ENCODE measurements at regions not wholly inside any gene's neighbourhood (a gene's known extent, or its start where the extent isn't known, plus 50 kb on each side); places are given as distances from the start of the nearest gene placed in this dataset.
"Not testable (repeated sequence)": the region's sequence is repeated elsewhere in the genome, so short reads cannot be mapped to it uniquely, and the experiment has no call there.

DNA sequence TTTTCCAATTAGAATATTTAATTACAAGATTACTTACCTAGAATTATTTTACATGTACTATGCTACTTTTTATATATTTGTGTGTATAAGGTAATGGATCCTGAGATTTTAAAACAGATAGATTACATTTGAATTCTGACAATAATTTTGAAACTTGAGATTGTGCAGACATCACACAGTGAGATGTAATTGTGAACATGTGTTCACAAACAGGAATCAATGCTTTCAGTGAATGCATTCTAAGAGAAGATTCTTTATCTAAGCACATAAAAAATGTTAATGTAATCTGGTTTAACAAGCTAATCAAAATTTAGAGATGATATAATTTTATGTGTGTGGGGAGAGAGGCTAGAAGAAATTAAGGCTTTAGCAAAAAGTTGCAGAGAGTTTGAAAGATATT lies 1925.5 kb downstream of the ARAP2 start:
- no peak for DNase-seq (ENCODE audit: low read depth)

DNA sequence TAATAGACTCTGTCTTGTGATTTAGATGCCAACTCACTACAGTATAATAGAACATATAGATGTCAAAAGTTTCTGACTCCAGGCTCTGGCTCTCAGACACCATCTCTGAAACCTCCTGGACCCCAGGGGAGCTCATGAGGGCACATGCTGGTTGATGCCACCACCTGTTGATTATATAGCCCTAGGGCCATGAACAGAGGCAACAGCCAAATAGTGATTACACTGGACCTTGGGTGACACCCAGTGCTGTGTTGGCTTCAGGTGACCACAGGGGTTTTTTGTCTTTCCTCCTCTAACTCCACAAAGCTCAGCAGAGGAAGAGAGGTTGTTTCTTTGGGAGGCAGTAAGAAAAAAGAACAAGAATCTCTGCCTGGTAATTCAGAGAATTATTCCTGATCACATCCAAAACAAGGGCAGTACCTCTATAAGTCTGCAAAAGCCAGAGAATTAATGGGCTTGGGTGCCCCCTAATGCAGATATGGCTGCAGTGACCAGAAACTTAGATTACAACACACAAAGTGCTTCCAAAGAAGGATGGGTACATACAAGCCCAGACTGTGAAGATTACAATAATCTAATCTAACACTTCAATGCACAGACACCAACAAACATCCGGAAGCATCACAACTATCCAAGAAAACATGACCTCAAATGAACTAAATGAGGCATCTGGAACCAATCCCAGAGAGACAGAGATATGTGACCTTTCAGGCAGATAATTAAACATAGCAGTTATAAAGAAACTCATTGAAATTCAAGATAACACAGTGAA lies 1920.6 kb downstream of the ARAP2 start:
- DNase-seq (ENCODE audit: low read depth), result no peak

DNA sequence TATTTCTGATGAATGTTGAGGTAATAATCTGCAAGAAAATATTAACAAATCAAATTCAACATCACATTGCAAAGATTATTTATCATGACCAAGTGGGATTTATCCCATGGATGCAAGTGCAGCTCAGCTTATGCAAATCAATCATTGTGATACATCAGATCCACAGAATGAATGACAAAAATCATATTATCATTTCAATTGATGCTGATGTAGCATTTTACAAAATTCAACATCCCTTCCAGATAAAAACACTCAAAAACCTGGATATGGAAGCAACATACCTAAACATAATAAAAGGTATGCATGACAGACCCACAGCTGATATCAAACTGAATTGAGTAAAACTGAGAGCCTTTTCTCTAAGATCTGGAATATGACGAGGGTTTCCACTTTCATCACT lies 1915.4 kb downstream of the ARAP2 start:
- no peak for DNase-seq (ENCODE audit: low read depth)

DNA sequence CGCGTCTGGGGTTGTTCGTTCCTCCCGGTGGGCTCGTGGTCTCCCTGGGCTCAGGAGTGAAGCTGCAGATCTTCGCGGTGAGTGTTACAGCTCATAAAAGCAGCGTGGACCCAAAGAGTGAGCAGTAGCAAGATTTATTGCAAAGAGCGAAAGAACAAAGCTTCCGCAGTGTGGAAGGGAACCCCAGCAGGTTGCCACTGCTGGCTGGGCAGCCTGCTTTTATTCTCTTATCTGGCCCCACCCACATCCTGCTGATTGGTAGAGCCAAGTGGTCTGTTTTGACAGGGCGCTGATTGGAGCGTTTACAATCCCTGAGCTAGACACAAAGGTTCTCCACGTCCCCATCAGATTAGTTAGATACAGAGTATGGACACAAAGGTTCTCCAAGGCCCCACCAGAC lies 1909.2 kb downstream of the ARAP2 start:
- not testable (repeated sequence) for DNase-seq (ENCODE audit: low read depth)

DNA sequence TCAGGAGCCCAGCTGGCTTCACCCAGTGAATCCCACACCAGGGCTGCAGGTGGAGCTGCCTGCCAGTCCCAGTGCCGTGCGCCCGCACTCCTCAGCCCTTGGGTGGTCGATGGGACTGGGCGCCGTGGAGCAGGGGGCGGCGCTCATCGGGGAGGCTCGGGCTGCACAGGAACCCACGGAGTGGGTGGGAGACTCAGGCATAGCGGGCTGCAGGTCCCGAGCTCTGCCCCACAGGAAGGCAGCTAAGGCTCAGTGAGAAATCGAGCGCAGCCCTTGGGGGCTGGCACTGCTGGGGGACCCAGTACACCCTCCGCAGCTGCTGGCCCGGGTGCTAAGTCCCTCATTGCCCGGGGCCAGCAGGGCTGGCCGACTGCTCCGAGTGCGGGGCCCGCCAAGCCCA lies 1908.8 kb downstream of the ARAP2 start:
- not testable (repeated sequence) for DNase-seq (ENCODE audit: low read depth)

DNA sequence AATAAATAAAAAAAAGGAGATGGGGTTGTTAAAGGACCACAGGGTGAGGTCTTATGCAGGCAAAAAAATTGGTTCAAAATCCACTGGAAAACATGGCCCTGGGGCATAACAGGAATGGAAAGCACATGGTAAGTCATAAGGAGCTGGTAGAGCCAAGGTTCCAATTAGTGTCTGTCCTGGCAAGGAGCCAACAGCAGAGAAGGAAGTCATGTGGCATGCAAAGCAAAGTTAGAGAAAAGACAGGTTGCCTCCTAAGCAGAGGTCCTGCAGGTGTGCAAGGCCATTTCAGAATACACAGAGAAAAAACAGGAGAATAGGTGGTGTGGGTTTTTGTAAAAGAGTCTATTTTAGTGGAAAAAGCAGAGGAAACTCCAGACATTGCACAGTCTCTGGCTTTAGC lies 1881.7 kb downstream of the ARAP2 start:
- no peak for DNase-seq (ENCODE audit: low read depth)

DNA sequence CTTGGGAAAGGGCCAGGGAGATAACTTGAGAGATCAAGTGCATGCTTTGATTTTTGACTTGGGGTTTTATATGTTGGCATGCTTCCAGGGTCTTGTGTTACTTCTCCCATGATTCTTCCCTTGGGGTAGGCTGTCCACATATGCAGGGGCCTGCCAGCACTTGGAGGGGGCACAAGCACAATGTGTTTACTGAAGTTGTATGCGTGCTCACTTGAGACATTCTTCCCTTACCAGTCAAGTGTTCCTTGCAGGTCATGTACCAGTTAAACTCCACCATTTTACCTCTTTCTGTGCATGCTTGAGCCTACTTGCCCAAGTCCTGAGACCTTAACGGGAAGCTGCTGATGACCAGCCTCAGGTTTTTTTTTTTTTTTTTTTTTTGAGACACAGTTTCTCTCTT lies 1880.5 kb downstream of the ARAP2 start:
- DNase-seq (ENCODE audit: low read depth), result no peak

DNA sequence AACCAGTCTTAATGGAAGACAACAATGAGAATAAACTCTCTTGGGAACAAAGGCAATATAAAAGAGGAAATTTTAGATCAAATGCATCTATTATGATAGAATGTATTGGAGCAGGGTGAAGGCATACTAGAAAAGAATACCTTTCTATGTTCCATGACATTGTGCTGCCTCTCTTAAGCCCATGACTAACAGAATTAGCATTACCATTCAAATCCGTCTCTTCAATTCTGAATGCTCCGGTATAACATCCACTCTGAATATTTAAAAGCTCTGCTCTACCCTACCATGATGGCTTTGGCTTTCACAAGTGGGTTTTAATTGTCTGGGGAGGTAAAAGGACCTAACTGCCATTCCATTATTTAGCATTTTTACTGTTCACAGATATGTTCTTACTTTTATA lies 1878.4 kb downstream of the ARAP2 start:
- no peak for DNase-seq (ENCODE audit: low read depth)

DNA sequence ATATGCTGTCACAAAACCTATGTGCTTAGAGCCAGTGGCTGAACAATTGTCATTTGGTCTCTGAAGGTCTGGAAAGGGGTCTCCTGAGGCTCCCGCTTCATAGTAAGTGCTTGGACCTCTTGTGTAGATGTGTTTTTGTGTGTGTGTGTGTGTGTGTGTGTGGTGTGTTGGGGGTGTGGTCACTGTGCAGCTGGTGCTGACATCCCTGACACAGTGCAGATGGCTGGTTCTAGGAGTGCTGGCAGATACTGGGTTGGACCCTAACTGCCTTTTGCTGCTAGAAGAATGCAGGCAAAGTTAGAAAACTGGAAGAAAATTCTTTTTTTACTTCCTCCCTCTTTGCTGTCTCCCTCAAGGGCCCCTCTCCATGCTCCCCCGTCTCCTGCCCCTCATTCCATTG lies 1872.6 kb downstream of the ARAP2 start:
- DNase-seq (ENCODE audit: low read depth), result no peak

DNA sequence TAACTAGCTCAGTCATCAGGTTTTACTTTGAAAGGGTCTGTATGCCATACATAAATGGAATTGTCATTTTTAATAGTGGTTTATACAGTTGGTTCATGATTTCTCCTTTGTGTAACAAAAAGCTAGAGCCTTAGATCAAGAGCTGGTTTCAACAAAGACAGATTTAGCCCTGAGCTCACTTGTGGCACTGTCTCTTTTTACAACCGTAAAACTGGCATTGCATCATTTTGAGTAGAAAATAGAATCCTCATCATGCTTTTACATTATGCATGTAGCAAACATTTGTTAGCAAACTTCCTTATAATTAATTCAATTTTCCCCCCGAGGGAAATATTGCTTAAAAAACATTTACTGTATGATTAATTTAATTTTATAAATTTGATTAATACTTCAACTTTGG lies 1871.5 kb downstream of the ARAP2 start:
- no peak for DNase-seq (ENCODE audit: low read depth)

DNA sequence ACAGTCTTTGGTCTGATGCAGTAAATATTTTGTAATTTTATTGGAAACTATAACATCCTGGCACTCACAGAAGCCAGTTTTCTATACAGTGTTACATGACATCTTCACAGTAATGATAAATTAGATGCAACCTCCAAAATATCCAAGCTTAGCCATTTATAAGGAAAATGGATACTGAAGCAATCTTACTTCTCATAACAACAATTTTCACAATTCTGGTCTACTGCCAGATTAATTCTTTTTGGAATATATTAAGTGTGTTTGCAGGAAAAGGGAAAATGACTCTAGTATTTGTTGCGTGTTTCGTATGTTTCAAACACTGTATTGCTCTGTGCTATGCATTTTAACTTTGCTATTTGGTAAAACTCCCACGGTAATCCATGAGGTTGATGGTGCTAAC lies 1870.9 kb downstream of the ARAP2 start:
- DNase-seq (ENCODE audit: low read depth), result no peak

DNA sequence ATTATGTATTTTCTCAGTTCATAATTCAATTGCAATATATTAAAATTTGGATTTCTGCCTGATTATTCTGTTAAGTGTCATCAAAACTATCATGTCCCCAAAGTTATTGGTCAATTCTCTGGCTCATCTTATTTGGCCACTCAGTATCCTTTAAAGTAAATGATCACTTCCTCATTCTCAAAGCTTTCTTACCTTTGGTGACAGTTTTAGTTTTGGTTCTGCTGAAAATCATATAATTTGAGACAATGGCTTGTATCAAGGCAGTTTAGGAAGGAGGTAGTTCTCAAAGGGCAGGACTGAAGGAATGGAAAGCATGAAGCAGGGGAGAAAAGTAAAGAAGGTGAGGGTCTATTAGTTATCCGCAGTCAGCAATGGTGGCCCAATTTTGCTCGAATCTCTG lies 1832.1 kb downstream of the ARAP2 start:
- DNase-seq (ENCODE audit: low read depth), result no peak

DNA sequence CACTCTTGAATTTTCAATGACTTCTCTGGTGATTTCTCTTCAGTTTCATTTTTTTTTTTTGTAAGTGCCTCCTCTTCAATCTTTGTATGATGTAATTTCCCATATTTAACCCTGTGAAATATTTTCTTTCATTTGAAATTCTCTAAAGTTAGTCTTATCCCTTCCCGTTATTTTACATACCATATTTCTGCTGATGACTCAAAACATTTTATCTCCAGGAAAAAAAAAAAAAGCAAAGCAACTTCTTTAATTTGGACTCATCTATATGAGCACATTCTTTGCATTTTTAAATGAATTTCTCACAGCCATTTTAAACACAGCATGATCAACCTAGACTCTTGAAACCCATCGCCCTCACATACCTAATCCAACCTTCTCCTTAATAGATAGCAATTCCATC lies 1831.4 kb downstream of the ARAP2 start:
- DNase-seq (ENCODE audit: low read depth), result no peak

DNA sequence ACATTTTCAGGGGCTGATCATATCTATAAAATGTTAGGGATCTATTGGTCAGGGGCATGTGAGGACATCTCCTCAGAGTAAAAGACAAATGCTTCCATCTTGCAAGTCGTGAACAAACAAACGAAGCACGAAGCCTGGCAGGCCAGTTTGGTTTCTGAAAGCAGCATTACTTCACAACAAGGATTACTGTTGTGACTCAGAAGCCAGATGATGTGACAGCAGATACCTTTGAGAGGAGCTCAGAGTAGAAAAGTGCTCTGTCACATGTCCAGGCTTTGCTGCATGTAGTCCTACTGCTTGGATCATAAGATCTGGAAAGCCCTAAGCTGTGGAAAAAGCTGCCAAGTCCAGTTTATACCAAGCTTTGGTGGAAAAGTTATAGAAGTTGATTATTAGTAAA lies 1827.2 kb downstream of the ARAP2 start:
- DNase-seq (ENCODE audit: low read depth), result no peak

DNA sequence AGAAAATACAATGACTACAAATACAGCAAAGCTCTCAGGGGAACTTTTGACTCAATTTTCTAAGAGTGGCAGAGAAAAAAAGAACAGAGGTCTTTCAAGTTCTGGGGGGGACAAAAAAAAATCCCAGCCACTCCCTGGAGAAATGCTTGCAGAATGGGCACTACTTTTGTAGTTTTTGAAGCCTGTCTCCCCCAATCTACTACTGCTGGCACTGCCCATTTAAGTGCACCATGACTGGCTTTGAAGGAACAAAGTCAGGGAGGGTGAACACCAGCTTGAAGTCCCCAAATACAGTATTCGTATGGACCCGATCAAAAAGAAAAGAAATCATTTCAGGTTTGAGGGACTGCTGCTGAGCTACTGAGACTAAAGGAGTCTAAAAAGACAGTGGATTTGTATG lies 1824.4 kb downstream of the ARAP2 start:
- no peak for DNase-seq (ENCODE audit: low read depth)

DNA sequence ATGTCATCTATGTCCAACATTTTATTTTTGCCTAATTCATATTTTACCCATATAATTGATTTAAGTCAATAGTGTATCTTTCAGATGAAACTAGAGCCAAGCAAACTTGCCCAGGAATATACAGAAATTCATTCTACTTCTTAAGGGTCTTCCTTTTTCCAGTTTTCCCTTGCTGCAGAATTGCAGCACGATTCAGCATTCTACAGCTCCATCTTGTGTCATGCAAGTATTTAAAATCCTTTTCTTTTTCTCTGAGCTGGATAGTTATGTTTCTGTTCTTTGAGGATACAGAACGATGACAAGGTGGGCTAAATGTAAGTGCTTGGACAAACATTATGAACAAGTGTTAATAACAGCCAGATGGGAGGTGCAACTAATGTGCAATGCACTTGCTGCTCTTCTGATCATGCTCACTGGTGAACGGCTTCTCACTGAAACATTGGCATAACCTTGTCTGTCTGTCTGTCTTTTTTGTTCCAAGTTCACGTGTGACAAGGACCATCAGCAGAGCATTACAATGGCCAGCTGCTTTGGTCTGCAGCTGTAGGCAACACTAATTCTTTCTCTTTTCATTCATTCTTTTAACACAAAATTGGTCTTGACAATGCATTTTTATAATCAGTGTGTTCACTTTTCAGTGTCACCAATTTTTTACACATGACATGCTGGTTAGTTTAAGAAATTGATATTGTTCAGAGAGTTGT lies 1821.7 kb downstream of the ARAP2 start:
- DNase-seq (ENCODE audit: low read depth), result no peak

DNA sequence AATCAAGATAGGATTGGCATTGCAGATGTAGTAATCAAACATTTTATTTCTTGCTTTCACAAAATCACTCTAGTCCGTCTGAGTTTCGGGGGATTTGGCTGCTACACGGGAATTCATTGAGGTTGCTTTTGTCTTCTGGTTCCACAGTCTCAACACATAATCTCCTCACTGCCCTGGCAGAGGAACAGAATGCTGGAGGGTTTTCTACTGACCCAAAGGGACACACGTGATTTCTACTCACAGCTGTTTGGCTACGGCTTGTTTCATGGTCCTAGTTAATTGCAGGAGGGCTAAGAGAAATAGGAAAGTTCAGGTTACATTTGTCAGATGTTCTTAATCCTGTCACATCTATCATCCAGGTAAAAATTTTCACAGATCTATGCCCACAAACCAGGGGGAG lies 1811.6 kb downstream of the ARAP2 start:
- no peak for DNase-seq (ENCODE audit: low read depth)

DNA sequence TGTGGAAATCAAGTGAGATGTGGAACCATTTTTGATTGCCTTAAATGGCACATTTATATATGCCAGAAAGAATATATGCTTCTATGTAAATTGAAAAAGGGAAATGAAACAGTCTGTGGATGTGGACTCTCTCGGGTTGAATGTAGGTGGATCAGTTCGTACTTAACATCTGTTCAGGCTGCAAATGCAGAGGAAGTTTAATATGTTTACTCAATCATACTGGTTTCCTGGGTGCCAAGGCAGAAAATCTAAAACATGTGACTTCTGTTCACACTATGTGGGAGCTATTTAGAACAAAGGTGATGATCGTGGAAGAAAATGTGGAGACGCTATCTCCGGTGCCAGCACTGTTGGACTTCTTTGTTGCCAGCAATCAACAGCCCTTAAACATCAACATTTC lies 1809.9 kb downstream of the ARAP2 start:
- DNase-seq (ENCODE audit: low read depth), result not testable (repeated sequence)

DNA sequence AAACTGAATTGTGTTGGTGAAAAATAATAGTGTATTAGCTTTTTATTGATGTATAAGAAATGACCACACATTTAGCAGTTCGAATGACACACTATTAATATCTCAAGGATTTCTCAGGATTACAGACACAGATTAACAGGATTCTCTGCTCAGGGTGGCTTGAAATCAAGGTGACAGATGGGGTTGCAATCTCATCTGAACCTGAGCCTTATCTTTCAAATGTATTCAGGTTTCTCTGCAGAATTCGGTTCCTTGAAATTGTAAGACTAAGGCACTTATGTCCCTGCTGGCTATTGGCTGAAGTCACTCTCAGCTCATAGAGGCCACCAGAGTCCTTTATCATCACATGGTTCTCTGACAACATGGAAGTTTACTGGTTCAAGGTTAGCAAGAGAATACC lies 1780.1 kb downstream of the ARAP2 start:
- no peak for DNase-seq (ENCODE audit: low read depth)

DNA sequence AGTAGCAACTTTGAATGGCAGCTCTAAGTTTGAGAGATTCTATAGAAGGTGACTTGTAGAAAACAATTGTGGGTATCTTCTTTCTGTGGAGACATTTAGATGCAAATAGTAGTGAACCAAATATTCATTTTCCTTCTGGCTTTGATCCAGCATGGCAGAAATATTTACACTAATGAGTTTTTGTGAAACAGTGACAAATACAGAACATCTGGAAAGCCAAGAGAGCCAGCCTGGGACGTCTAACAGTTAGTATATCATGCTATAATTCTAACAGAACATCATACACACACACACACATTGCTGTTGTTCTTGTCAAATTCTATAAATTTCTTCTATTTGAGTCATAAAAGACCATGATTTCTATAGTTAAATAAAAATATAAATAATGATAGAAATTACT lies 1777.9 kb downstream of the ARAP2 start:
- DNase-seq (ENCODE audit: low read depth), result no peak

DNA sequence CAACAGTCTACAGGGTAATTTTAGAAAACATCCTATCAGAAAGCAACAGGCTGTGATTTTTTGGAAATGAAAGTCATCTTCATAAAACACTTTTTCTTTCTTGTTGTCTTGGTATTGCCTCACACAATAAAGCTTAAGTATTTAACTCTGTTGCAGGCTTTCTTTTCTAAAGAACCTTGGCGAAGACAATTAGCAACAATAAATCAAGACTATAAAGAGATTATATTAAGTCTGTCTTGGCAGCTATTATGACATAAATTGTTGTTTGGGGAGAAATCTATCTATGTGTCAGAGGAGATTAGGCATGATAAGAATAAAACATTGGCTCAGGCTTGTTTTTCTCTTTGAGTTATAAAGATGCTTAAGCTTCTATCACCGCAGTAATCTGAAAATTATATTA lies 1774.8 kb downstream of the ARAP2 start:
- no peak for DNase-seq (ENCODE audit: low read depth)

DNA sequence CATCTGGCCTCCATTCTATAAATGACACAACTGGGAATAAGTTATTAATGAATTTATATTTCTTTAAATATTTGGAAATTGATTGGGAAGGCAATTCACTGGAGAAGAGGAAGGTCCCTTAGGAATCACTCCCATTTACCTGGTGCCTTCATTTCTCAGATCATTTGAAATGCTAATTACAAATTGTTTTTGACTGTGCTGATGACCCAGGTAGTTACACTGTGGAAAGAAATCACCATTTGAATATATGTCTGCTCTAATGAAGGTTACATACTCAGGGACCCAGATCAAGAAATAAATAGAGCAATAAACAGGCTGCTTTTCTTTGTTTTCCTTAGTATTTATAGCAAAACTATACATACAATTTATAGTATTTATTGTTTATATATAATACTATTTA lies 1759.1 kb downstream of the ARAP2 start:
- no peak for DNase-seq (ENCODE audit: low read depth)

DNA sequence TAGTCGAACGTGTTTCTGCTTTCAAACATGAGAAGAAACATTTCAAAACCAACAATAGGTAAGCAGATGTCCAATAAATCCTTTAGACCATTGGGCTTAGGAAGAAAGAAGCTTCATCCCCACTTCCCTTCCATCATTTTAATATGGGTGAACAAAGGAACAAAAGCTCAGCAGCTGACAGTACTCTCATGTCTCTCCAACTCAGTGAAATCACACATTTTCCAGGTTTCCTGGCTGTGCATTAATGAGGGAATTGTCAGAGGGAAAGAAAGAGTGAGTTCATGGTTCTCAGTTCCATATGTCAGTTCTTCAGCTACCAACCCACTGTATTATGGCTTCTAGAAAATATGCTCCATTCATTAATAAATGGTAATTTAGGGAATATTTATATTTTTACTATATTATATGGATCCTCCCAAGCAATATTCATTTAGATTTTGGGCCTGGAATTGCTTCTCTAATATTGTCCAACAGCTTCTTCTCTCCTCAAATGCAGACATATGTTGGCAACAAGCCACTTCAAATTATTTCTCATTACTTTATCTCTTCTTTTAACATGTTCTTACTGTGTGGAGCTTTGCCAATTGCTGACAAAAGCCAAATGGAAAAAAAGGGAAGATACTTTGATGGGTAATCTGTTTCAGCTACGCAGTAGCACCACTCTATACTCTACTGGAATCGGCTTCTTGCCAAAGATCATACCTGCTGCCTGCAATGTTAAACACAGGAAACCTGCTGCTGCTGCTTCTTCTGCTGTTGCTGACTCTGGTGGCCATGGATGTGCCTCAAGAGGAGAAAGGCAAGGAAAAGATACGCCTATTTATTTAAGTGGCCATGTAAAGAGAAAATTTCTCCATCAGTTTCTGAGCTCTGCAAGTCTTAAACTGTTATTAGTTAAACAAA lies 1757.6 kb downstream of the ARAP2 start:
- DNase-seq (ENCODE audit: low read depth), result no peak

Data from stromal cell of bone marrow (primary cell).